Activated CD4-positive, alpha-beta memory T cell treated with anti-CD3 and anti-CD28 coated beads, Interleukin-2, amount 10 ng/mL, durations not matched to agents 7 days and 5 days (primary cell): ENCODE measurements at regions not wholly inside any gene's neighbourhood (a gene's known extent, or its start where the extent isn't known, plus 50 kb on each side); places are given as distances from the start of the nearest gene placed in this dataset.
"Not testable (repeated sequence)": the region's sequence is repeated elsewhere in the genome, so short reads cannot be mapped to it uniquely, and the experiment has no call there.

ENCODE experiments used
- CTCF ChIA-PET: fragments of 350-600 bp; sonication (Branson Sonifier 250); formaldehyde crosslinking; loops from one replicate; lab custom pipeline; 2021; ENCODE audit warnings: antibody characterized with exemption, inconsistent platforms; lab: Charles Lee
- POLR2A ChIA-PET: fragments of 350-600 bp; sonication (Branson Sonifier 250); formaldehyde crosslinking; loops from one replicate; lab custom pipeline; 2021; ENCODE audit warnings: antibody characterized with exemption; lab: Charles Lee
- DNase-seq: peaks from one replicate; pipeline ENCODE4 v3.0.0-alpha.2; 2020
- H3K27ac Mint-ChIP-seq: one replicate; pipeline ENCODE4 v1.8.0; 2021; ENCODE audit warnings: mild to moderate bottlenecking, mixed read lengths
- H3K27me3 Mint-ChIP-seq: one replicate; pipeline ENCODE4 v1.8.0; 2021; ENCODE audit warnings: mixed read lengths
- H3K36me3 Mint-ChIP-seq: one replicate; pipeline ENCODE4 v1.8.0; 2021; ENCODE audit warnings: low read depth, mixed read lengths
- H3K4me1 Mint-ChIP-seq: one replicate; pipeline ENCODE4 v1.8.0; 2021; ENCODE audit warnings: mixed read lengths
- H3K4me3 Mint-ChIP-seq: one replicate; pipeline ENCODE4 v1.8.0; 2021; ENCODE audit warnings: mild to moderate bottlenecking, mixed read lengths
- H3K9me3 Mint-ChIP-seq: one replicate; pipeline ENCODE4 v1.8.0; 2021; ENCODE audit warnings: mixed read lengths

- Mint-ChIP-seq H3K27ac (no peak overlapping the region), H3K9me3 (no peaks in the 10 kb centered on the region), H3K4me1 (peaks cover 3% of the 10 kb centered on the region), H3K4me3 (no peak overlapping the region), H3K36me3 (no peaks in the 10 kb centered on the region), H3K27me3 (peaks cover 62% of the 10 kb centered on the region)
- DNase-seq = no peak
- ChIA-PET CTCF (interaction anchor here (0.8 to 1.8 kb wide), 2 partner anchors 63 to 213 kb away, joined by 3 to 6 read pairs; no protein-coding TSS in a partner anchor), POLR2A (no interaction called here)
These were observed 61.9 kb upstream of the CCL1 start for GRCh38 chr17:34424814-34425491.

GRCh38 chr17:34423978-34424813, 61.2 kb upstream of the CCL1 start:
- Mint-ChIP-seq H3K36me3 (no peaks in the 10 kb centered on the region), H3K4me3 (no peak overlapping the region)
- CTCF ChIA-PET = interaction anchor here (0.8 to 1.8 kb wide), 2 partner anchors 62 to 213 kb away, joined by 3 to 6 read pairs; no protein-coding TSS in a partner anchor

GRCh38 chr17:34423315-34423714, 60.3 kb upstream of the CCL1 start:
- H3K36me3 Mint-ChIP-seq, H3K9me3 Mint-ChIP-seq, H3K27ac Mint-ChIP-seq, H3K4me1 Mint-ChIP-seq, H3K4me3 Mint-ChIP-seq, POLR2A ChIA-PET, DNase-seq: not testable (repeated sequence)
- H3K27me3 Mint-ChIP-seq = peaks cover 54% of the 10 kb centered on the region
- CTCF ChIA-PET = interaction anchor here (1.2 kb wide), 1 partner anchor 61 kb away, joined by 3 read pairs; no protein-coding TSS in a partner anchor

More at GRCh38 chr17:34423978-34424813, 61.2 kb upstream of the CCL1 start:
- Mint-ChIP-seq H3K4me1 (peaks cover 3% of the 10 kb centered on the region), H3K27ac (no peak overlapping the region), H3K9me3 (no peaks in the 10 kb centered on the region), H3K27me3 (peaks cover 58% of the 10 kb centered on the region)
- POLR2A ChIA-PET = no interaction called here
- no peak for DNase-seq

- H3K36me3 Mint-ChIP-seq = no peaks in the 10 kb centered on the region
- CTCF ChIA-PET = interaction anchor here (1.0 to 2.5 kb wide), 8 partner anchors 9 to 217 kb away, joined by 3 to 10 read pairs (median 4); no protein-coding TSS in a partner anchor
- H3K4me3 Mint-ChIP-seq = no peak overlapping the region
- H3K4me1 Mint-ChIP-seq = peaks cover 3% of the 10 kb centered on the region
- POLR2A ChIA-PET = no interaction called here
- H3K27ac Mint-ChIP-seq = no peak overlapping the region
- no peak for DNase-seq
- H3K27me3 Mint-ChIP-seq = peaks cover 49% of the 10 kb centered on the region
- H3K9me3 Mint-ChIP-seq = no peaks in the 10 kb centered on the region
These were observed 57.9 kb upstream of the CCL1 start for GRCh38 chr17:34420900-34421299.

- Mint-ChIP-seq H3K27ac (no peak overlapping the region), H3K36me3 (no peaks in the 10 kb centered on the region), H3K4me3 (no peak overlapping the region), H3K4me1 (peaks cover 3% of the 10 kb centered on the region), H3K9me3 (no peaks in the 10 kb centered on the region), H3K27me3 (peaks cover 49% of the 10 kb centered on the region)
- CTCF ChIA-PET = interaction anchor here (0.5 to 2.5 kb wide), 16 partner anchors 9 to 1411 kb away, joined by 3 to 10 read pairs (median 4); no protein-coding TSS in a partner anchor
- POLR2A ChIA-PET = no interaction called here
- peak; percentile 69 for DNase-seq
These were observed 57.3 kb upstream of the CCL1 start for GRCh38 chr17:34420254-34420766.

GRCh38 chr17:34416116-34416515, 53.1 kb upstream of the CCL1 start:
- peaks cover 46% of the 10 kb centered on the region for H3K27me3 Mint-ChIP-seq
- CTCF ChIA-PET = interaction anchor here (1.0 kb wide), 1 partner anchor 54 kb away, joined by 3 read pairs; no protein-coding TSS in a partner anchor
- POLR2A ChIA-PET = no interaction called here

GRCh38 chr17:34414339-34414738, 51.3 kb upstream of the CCL1 start:
- H3K9me3 Mint-ChIP-seq = no peaks in the 10 kb centered on the region
- no peaks in the 10 kb centered on the region for H3K36me3 Mint-ChIP-seq
- CTCF ChIA-PET = no interaction called here
- POLR2A ChIA-PET = no interaction called here
- H3K4me3 Mint-ChIP-seq = no peak overlapping the region
- H3K4me1 Mint-ChIP-seq = peaks cover 3% of the 10 kb centered on the region
- no peak for DNase-seq
- peaks cover 49% of the 10 kb centered on the region for H3K27me3 Mint-ChIP-seq
- no peak overlapping the region for H3K27ac Mint-ChIP-seq

More at GRCh38 chr17:34416116-34416515, 53.1 kb upstream of the CCL1 start:
- no peak for DNase-seq
- no peak overlapping the region for H3K27ac Mint-ChIP-seq
- peaks cover 3% of the 10 kb centered on the region for H3K4me1 Mint-ChIP-seq
- H3K9me3 Mint-ChIP-seq = no peaks in the 10 kb centered on the region
- H3K36me3 Mint-ChIP-seq = no peaks in the 10 kb centered on the region
- H3K4me3 Mint-ChIP-seq = no peak overlapping the region

DNA sequence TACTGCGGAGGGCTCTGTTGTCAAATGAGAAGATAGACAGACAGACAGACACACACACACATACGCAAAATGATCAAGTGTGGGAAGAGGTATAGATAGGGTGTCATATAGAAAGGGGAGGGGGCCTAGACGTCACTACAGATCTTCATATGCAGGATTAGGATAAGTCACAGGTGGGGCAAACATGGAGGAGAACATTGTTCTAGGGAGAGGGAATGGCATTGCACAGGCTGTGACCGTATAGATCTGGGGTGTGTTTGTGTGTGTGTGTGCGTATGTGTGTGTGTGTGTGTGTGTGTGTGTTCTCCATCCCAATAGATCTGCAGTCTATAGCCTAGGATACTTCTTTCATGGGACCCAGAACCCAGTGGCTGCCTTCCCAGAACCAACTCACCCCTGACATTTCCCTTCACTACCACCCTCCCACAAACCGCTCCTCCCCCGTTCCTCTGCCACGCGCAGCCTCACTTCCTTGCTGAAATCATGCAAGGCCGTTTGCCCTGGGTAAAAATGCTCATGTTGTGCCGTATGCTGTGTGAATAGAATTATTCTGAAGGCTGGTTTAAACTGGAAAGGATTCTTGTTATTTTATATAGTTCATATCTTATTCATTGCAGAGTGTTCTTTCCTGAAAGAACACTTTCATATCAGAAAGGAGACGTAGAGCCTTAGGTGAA, 50.5 kb upstream of the CCL1 start:
- CTCF ChIA-PET = no interaction called here
- no peaks in the 10 kb centered on the region for H3K36me3 Mint-ChIP-seq

DNA sequence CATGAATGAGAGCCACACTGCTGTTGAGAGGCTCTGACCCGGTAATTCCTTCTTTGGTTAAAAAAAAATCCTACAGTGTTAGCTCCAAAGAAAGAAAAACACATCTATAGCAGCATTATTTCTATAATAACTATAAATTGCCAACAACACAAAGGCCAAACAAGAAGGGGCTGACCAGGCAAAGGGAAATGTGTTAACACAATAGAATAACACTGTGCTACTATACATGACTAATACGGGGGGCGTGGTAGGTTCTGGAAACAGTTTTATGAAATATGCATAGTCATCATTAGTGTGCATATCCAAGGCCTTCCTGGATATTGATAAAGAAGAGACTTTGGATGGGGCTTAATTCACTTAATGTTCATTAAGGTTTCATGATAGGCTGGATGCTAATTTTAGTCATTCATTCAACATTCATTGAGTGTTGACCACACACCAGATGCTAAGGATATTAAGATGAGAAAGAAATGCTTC, 50.0 kb upstream of the CCL1 start:
- peaks cover 59% of the 10 kb centered on the region for H3K27me3 Mint-ChIP-seq
- H3K4me3 Mint-ChIP-seq = no peak overlapping the region
- H3K9me3 Mint-ChIP-seq = no peaks in the 10 kb centered on the region
- H3K4me1 Mint-ChIP-seq = peaks cover 8% of the 10 kb centered on the region
- ChIA-PET POLR2A (no interaction called here), CTCF (no interaction called here)
- no peaks in the 10 kb centered on the region for H3K36me3 Mint-ChIP-seq
- no peak overlapping the region for H3K27ac Mint-ChIP-seq
- no peak for DNase-seq

More for the DNA sequence above, 50.5 kb upstream of the CCL1 start:
- no peaks in the 10 kb centered on the region for H3K9me3 Mint-ChIP-seq
- DNase-seq = no peak
- H3K27me3 Mint-ChIP-seq = peaks cover 53% of the 10 kb centered on the region
- H3K27ac Mint-ChIP-seq = no peak overlapping the region
- H3K4me3 Mint-ChIP-seq = no peak overlapping the region
- POLR2A ChIA-PET = no interaction called here
- H3K4me1 Mint-ChIP-seq = peaks cover 5% of the 10 kb centered on the region
